ENCODE measurements at regions not wholly inside any gene's neighbourhood (a gene's known extent, or its start where the extent isn't known, plus 50 kb on each side); places are given as distances from the start of the nearest gene placed in this dataset.

- Histone ChIP-seq H3K4me1 (no peaks in the 10 kb centered on the region), H3K36me3 (no peaks in the 10 kb centered on the region), H3K9me3 (no peaks in the 10 kb centered on the region), H3K27me3 (replicated peaks in 1 of 7) (peaks cover 0 to 22% (median 0%) of the 10 kb centered on the region in 7 donors), H3K27ac (no peak overlapping the region), H3K4me3 (no peak overlapping the region)
- 79 to 92% (median 89%) methylated on average over 16 to 27 of the region's 27 CpGs for WGBS, 5 donors
- intact Hi-C loops (cut with DNase I; ENCODE audit: low total_unique reads), result no loop called here
- TF ChIP-seq POLR2A (IDR thresholded peaks at IDR 0.05) (no peak), CTCF (IDR thresholded peaks at IDR 0.05 in 8 of 11, conservative IDR thresholded peaks at IDR 0.05 in 3 of 11) (no peak), POLR2AphosphoS5 (IDR thresholded peaks at IDR 0.05) (no peak)
- DNase-seq, result no peak
These were observed 195.9 kb downstream of the SNX19 start for GRCh38 chr11:130720232-130721022.

- Histone ChIP-seq H3K4me3 (no peak overlapping the region), H3K9me3 (no peaks in the 10 kb centered on the region), H3K4me1 (peaks cover 0 to 6% (median 0%) of the 10 kb centered on the region in 6 donors), H3K27me3 (replicated peaks in 1 of 7) (peaks cover 0 to 22% (median 0%) of the 10 kb centered on the region in 7 donors), H3K27ac (no peak overlapping the region), H3K36me3 (no peaks in the 10 kb centered on the region)
- intact Hi-C loops (cut with DNase I; ENCODE audit: low total_unique reads), result no loop called here
- 69 to 94% (median 87%) methylated on average over 4 to 5 of the region's 5 CpGs for WGBS, 5 donors
- DNase-seq, result no peak
- TF ChIP-seq POLR2AphosphoS5 (IDR thresholded peaks at IDR 0.05), result no peak
- no peak for TF ChIP-seq CTCF (IDR thresholded peaks at IDR 0.05 in 8 of 11, conservative IDR thresholded peaks at IDR 0.05 in 3 of 11)
- TF ChIP-seq POLR2A (IDR thresholded peaks at IDR 0.05), result no peak
These were observed 195.1 kb downstream of the SNX19 start for GRCh38 chr11:130721023-130721681.

- Histone ChIP-seq H3K27ac (no peak overlapping the region), H3K4me1 (peaks cover 0 to 7% (median 0%) of the 10 kb centered on the region in 6 donors), H3K9me3 (no peaks in the 10 kb centered on the region), H3K4me3 (no peak overlapping the region), H3K27me3 (replicated peaks in 1 of 7) (peaks cover 0 to 22% (median 0%) of the 10 kb centered on the region in 7 donors), H3K36me3 (no peaks in the 10 kb centered on the region)
- no peak for DNase-seq
- intact Hi-C loops (cut with DNase I; ENCODE audit: low total_unique reads), result no loop called here
- TF ChIP-seq CTCF (IDR thresholded peaks at IDR 0.05 in 8 of 11, conservative IDR thresholded peaks at IDR 0.05 in 3 of 11), result no peak
- TF ChIP-seq POLR2A (IDR thresholded peaks at IDR 0.05), result no peak
- no peak for TF ChIP-seq POLR2AphosphoS5 (IDR thresholded peaks at IDR 0.05)
- WGBS, 5 donors, result 76 to 86% (median 83%) methylated on average over 6 of the region's 6 CpGs
These were observed 194.5 kb downstream of the SNX19 start for GRCh38 chr11:130721736-130722135.

- no peak overlapping the region for H3K27ac ChIP-seq
- H3K36me3 ChIP-seq, result no peaks in the 10 kb centered on the region
- no peak for TF ChIP-seq CTCF (IDR thresholded peaks at IDR 0.05 in 8 of 11, conservative IDR thresholded peaks at IDR 0.05 in 3 of 11)
- TF ChIP-seq POLR2A (IDR thresholded peaks at IDR 0.05), result no peak
- no peak for TF ChIP-seq POLR2AphosphoS5 (IDR thresholded peaks at IDR 0.05)
- H3K4me3 ChIP-seq, result no peak overlapping the region
- H3K9me3 ChIP-seq, result no peaks in the 10 kb centered on the region
- no peak for DNase-seq
- peaks cover 0 to 7% (median 0%) of the 10 kb centered on the region in 6 donors for H3K4me1 ChIP-seq
- WGBS, 5 donors, result 80 to 90% (median 85%) methylated on average over 4 of the region's 4 CpGs
- intact Hi-C loops (cut with DNase I; ENCODE audit: low total_unique reads), result no loop called here
- peaks cover 0 to 22% (median 0%) of the 10 kb centered on the region in 7 donors for H3K27me3 ChIP-seq (replicated peaks in 1 of 7)
These were observed 193.9 kb downstream of the SNX19 start for GRCh38 chr11:130722401-130722800.

Data from spleen (tissue), 11 donors.